Limb (tissue), 2 donors: ENCODE measurements at regions not wholly inside any gene's neighbourhood (a gene's known extent, or its start where the extent isn't known, plus 50 kb on each side); places are given as distances from the start of the nearest gene placed in this dataset.

Source experiments
- DNase-seq, 2 donors: peaks; one replicate each; pipeline ENCODE4 v3.0.0-alpha.2; 2016; ENCODE audit errors: extremely low spot score in 2 of 2

GRCh38 chr20:54704032-54704635 lies 228.7 kb downstream of the DOK5 start:
- DNase-seq = no peak
